ENCODE measurements at regions not wholly inside any gene's neighbourhood (a gene's known extent, or its start where the extent isn't known, plus 50 kb on each side); places are given as distances from the start of the nearest gene placed in this dataset.
"Not testable (repeated sequence)": the region's sequence is repeated elsewhere in the genome, so short reads cannot be mapped to it uniquely, and the experiment has no call there.

GRCh38 chr2:55124682-55125081 lies 74.4 kb upstream of the RTN4 start:
- FAIRE-seq, result not testable (repeated sequence)

- FAIRE-seq, result no peak
These were observed 73.6 kb upstream of the RTN4 start for GRCh38 chr2:55123851-55124269.

- FAIRE-seq, result no peak
These were observed 70.5 kb upstream of the RTN4 start for GRCh38 chr2:55120634-55121359.

- no peak for FAIRE-seq
These were observed 69.6 kb upstream of the RTN4 start for GRCh38 chr2:55119711-55120487.

GRCh38 chr2:55118643-55119083 lies 68.4 kb upstream of the RTN4 start:
- no peak for FAIRE-seq

- no peak for FAIRE-seq
These were observed 66.7 kb upstream of the RTN4 start for GRCh38 chr2:55116966-55117365.

- no peak for FAIRE-seq
These were observed 66.3 kb upstream of the RTN4 start for GRCh38 chr2:55116598-55116964.

- no peak for FAIRE-seq
These were observed 65.7 kb upstream of the RTN4 start for GRCh38 chr2:55115761-55116597.

- no peak for FAIRE-seq
These were observed 64.3 kb upstream of the RTN4 start for GRCh38 chr2:55114597-55114996.

GRCh38 chr2:55114082-55114481 lies 63.8 kb upstream of the RTN4 start:
- no peak for FAIRE-seq

GRCh38 chr2:55112229-55113031 lies 62.2 kb upstream of the RTN4 start:
- FAIRE-seq, result no peak

GRCh38 chr2:55111570-55112228 lies 61.4 kb upstream of the RTN4 start:
- FAIRE-seq, result no peak

- FAIRE-seq, result no peak
These were observed 60.9 kb upstream of the RTN4 start for GRCh38 chr2:55111230-55111569.

- peak; percentile 86 for FAIRE-seq
These were observed 59.1 kb upstream of the RTN4 start for GRCh38 chr2:55109219-55109891.

GRCh38 chr2:55108456-55109160 lies 58.4 kb upstream of the RTN4 start:
- FAIRE-seq, result no peak

GRCh38 chr2:55107436-55107835 lies 57.2 kb upstream of the RTN4 start:
- no peak for FAIRE-seq

- FAIRE-seq, result no peak
These were observed 55.9 kb upstream of the RTN4 start for GRCh38 chr2:55106148-55106547.

GRCh38 chr2:55105456-55105855 lies 55.2 kb upstream of the RTN4 start:
- FAIRE-seq, result no peak

- no peak for FAIRE-seq
These were observed 52.8 kb upstream of the RTN4 start for GRCh38 chr2:55103046-55103445.

- no peak for FAIRE-seq
These were observed 52.0 kb upstream of the RTN4 start for GRCh38 chr2:55102056-55102812.

Data from islet of Langerhans (tissue), 1 donor.